HG03460 (cell line): ENCODE measurements at regions not wholly inside any gene's neighbourhood (a gene's known extent, or its start where the extent isn't known, plus 50 kb on each side); places are given as distances from the start of the nearest gene placed in this dataset.
"Not testable (repeated sequence)": the region's sequence is repeated elsewhere in the genome, so short reads cannot be mapped to it uniquely, and the experiment has no call there.

ENCODE experiments used
- ATAC-seq: cut with Tn5 transposase; IDR thresholded peaks from one replicate; pipeline ENCODE4 v1.9.1; 2021; ENCODE audit not compliant: unreplicated experiment

GRCh38 chr4:66955784-66956183 lies 589.5 kb downstream of the CENPC start:
- no peak for ATAC-seq

DNA sequence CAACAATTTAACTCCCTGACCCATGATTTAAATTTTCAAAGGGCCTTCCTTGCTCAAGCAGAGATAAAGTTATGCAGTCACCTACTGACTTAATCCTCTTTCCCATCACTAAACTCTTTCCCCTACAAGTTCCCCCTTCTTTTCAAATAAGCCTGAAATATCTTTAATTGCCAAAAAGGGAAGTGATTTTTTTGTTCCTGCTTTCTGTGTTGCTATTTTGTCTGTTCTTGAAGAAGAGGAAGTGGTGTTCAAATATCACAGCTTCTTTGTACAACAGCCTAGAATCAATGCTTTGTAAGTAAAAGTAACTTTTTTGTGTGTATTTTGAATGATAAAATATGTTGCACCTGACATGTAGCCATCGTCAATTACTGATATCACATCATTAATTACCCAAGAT lies 595.9 kb downstream of the CENPC start:
- ATAC-seq, result no peak

GRCh38 chr4:66946761-66947160 lies 598.5 kb downstream of the CENPC start:
- ATAC-seq, result no peak

DNA sequence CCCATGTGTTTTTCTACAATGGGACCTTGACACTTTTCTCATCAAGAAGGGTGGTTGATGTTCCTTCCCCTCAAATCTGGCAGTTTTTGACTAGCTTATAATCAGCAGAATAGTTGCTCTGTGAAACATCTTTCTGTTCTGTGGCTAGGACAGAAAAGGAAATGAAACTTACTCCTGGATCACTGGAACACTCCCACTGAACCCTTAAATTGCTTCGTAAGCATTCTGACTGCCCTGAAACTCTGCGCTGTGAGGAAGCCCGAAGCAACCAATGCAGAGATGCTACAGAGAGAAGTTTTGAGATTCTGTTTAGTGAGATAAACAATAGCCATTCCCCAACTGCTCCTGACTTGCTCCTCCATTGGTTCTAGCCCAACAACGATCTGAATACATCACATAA lies 602.2 kb downstream of the CENPC start:
- ATAC-seq, result no peak

- not testable (repeated sequence) for ATAC-seq
These were observed 613.3 kb downstream of the CENPC start for GRCh38 chr4:66931981-66932380.

DNA sequence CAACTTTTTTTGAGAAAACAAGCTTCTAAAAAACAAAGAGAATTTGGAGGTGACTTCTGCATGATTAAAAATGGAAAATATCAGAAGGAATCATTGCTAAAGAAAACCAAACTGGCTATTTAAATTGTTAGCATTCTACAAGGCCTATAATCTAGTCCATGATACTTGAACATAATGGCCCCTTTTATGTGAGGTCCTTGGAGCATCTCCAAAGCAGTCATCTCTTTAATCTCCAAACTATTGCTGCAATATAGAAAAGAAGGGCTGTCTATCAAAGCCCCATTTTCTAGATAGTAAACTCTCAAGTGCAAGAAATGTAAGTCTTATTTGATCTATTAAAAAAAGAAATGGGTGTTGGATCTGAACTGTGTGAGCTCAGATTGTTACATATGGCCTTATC lies 615.1 kb downstream of the CENPC start:
- ATAC-seq, result no peak

- no peak for ATAC-seq
These were observed 615.6 kb downstream of the CENPC start for GRCh38 chr4:66929748-66930147.

DNA sequence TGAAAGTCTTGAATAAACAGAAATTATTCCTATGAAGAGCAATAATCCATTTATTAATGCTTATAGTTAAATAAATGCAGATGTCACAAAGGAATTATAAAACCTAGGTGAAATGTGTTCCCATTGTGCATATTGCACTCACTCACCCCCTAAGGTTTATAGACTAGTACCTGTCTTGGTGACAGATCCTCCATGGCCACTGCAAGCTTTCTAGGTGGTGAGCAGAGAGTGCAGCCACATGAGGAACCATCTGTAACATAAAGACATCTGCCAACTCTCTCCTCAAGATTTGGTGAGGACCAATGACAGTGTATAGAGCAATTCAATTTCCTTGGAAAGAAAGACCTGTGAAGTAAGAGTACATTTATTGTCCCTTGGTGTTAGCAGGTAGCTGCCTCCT lies 616.4 kb downstream of the CENPC start:
- ATAC-seq, result not testable (repeated sequence)

DNA sequence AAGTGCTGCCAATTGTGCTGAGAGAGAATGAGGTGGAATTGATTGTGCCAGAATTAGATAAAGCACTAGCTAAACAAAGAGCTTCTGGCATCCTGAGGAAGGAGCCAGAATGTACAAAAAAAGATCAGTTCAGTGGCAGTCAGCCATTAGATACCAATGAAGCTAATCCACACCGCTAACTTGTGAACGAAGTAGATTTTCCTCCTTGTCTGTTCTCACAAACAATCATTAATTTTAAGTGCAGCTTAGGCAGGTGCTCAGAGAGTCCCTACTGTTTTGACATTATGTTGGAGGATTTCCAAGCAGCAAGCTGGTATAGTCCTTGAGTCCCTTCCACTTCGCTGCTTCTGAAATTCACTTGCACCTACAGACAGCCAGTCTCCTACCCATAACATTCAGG lies 617.4 kb downstream of the CENPC start:
- ATAC-seq, result no peak

DNA sequence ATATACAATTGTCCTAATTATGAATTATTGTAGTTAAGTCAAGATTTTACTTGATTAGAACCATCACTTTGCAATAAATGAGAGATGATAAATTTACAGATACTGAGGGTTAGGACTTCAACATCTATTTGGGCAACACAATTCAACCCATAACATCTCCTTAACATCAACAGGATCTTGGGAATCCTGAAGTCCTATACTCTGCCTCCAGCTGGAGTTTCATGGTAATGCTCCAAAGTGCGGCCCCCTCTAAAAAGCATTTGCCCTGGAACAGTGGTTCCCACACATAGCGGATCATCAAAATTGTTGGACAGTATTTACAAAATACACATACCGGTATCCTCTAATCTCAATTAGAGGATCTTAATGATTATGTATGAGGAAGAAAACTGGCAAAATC lies 618.6 kb downstream of the CENPC start:
- no peak for ATAC-seq

GRCh38 chr4:66923081-66923865 lies 622.0 kb downstream of the CENPC start:
- ATAC-seq, result no peak

- ATAC-seq, result no peak
These were observed 623.9 kb downstream of the CENPC start for GRCh38 chr4:66921433-66921832.

DNA sequence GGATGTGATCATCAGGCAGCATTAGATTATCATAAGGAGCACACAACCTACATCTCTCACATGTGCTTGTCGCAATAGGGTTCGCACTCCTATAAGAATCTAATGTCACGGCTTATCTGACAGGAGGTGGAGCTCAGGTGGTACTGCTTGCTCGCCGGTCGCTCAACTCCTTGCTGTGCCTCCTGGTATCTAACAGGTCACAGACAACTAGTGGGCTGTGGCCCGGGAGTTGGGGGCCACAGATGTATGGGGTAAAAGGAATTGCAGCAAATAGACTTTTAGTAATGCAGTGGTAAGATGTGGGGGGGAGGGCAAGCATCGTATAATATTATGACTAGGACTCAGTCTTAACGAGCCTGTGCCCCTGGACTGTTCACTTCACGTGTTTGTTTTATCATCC lies 624.8 kb downstream of the CENPC start:
- no peak for ATAC-seq

DNA sequence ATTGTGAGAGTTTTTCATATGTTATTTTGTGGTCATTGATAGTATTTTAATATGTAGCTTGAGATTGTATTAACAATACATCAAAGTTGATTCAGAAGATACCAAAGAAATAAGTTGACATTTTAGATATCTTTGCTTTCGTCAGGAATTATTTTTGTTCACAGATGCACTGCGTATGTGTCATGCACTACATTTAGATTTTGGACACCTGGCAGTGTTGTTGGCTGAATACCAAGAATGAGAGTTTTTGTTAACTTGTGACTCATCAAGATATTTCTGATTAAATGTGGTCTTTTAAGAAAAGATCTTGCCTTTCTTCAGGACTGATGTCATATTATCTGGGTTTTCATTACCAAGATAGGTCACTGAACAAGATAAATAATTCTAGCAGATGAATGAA lies 633.4 kb downstream of the CENPC start:
- no peak for ATAC-seq

DNA sequence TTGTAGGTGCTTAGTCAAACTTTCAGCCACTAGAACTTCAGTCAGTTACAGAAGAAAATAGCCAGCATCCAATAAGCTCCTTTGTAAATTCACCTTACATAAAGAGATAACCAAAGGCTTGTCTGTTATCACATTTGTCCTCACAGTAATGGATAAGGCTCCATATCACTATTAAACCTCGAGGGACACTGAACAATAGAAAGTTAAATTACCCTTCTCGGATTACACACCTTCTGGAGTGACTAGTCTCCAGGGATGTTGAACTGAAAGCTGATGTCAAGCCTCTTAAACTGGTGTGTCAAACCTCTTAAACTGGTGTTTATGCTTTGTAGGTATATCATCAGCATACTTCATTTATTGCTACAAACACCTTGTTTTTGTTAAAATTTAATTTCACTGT lies 639.0 kb downstream of the CENPC start:
- no peak for ATAC-seq

- no peak for ATAC-seq
These were observed 645.8 kb downstream of the CENPC start for GRCh38 chr4:66899422-66900065.

DNA sequence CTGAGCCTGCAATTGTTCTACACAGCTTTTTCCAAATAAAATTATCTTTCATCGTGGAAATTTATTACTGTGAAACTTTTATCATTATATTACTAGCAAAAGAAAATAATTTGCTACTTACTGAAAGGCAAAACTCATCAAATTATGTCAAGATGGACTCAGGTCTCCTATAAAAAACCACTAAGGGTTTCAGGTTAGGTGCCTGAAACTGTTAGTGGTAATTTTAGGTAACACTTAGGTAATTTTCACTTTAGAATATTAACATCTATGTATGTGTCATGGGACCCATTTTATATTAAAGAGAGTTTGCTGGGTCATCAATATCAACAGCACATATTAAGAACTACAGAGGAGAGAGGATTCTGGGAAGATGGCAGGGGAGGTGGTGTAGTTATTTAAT lies 651.5 kb downstream of the CENPC start:
- ATAC-seq, result no peak

DNA sequence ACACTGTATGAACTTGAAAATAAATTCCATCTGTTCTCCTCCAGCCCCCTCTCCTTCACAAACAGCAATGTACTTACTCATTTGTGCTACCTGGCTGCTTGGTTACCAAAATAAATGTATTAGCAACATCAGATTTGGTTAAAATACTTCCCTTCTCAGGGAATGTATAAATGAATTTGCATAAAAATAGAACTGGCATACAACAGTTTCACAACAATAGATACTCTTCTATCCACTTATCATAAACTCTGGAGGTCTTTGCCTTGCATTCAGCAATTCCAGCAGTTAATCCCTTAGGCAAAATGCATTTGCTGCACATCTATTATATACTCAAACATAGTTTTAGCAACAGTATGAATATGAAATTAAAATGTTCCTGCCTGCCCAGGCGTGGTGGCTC lies 658.2 kb downstream of the CENPC start:
- ATAC-seq, result no peak

GRCh38 chr4:66885501-66886165 lies 659.7 kb downstream of the CENPC start:
- ATAC-seq, result no peak

- ATAC-seq, result no peak
These were observed 668.4 kb downstream of the CENPC start for GRCh38 chr4:66876946-66877345.

DNA sequence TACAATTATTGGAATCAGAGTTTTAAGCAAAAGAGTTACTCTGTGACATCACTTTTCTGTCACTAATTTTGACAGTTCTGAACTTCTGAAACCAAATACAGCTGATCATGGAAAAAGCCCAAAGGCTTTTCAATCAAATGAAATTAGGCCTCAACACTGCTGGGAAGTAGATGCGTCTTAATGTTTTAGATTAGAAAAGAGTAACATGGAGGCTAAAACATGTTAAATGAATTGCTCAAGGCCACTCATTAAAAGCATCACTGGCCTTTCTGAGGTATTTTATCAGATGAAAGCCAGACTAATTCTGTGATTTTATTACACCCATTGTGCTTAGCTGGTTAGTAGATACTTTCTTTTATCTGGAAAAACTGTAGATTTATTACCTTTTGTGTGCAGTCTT lies 672.6 kb downstream of the CENPC start:
- ATAC-seq, result no peak

- no peak for ATAC-seq
These were observed 681.8 kb downstream of the CENPC start for GRCh38 chr4:66863481-66863880.
